ENCODE measurements at regions not wholly inside any gene's neighbourhood (a gene's known extent, or its start where the extent isn't known, plus 50 kb on each side); places are given as distances from the start of the nearest gene placed in this dataset.

DNA sequence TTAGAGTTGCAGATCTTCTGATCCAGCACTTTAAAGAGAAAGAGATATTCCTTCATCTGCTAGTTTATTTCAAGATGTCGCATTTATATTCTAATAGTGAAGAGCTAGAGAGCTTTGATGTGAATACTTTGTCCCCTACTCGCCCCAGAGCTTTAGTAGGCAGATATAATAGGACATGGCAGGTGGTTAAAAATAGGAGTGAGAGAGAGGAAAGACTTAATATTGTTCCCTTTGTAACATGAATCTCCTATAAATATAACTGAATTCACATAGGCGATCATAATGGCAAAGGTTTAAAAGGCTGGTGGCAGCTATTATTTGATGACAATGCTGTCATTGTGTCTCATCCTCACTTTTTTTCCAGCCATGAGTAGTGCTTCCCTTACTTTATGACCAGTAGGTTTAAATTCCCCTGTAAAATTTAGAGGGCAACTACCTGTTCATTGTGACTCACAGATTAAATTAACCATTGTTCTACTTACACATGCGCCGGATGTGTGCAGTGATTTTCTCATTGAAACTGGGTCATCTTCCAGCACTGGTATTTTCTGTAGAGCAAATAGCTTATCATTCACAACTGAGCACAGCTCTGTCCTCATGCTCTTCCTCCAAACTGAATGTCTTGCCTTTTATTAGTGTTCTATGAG, 906.7 kb upstream of the CELF2 start:
- DNase-seq: no peak

- DNase-seq: no peak
Measured at GRCh38 chr10:10118131-10118530, 899.5 kb upstream of the CELF2 start.

GRCh38 chr10:10120671-10121070, 897.0 kb upstream of the CELF2 start:
- DNase-seq: no peak

DNA sequence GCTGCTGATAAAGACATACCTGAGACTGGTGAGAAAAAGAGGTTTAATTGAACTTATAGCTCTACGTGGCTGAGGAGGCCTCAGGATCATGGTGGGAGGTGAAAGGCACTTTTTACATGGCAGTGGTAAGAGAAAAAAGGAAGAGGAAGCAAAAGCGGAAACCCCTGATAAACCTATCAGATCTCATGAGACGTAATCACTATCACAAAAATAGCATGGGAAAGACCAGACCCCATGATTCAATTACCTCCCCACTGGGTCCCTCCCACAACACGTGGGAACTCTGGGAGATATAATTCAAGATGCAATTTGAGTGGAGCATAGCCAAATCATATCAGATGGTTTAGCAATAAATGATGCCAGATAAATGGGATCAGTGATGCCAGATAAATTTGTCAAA, 892.0 kb upstream of the CELF2 start:
- no peak for DNase-seq

DNA sequence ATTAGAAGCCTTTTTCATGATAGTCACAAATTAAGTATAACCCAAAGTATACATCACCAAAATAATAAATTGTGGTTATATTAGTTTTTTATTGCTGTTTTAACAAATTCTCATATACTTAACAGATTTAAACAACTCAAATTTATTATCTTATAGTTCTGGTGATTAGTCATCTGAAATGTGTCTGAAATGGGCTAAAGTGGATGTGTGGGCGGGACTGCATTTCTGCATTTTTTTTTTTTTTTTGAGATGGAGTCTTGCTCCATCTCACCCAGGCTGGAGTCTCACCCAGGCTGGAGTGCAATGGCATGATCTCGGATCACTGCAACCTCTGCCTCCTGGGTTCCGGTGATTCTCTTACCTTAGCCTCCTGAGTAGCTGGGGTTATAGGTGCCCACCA, 891.5 kb upstream of the CELF2 start:
- DNase-seq: no peak

DNA sequence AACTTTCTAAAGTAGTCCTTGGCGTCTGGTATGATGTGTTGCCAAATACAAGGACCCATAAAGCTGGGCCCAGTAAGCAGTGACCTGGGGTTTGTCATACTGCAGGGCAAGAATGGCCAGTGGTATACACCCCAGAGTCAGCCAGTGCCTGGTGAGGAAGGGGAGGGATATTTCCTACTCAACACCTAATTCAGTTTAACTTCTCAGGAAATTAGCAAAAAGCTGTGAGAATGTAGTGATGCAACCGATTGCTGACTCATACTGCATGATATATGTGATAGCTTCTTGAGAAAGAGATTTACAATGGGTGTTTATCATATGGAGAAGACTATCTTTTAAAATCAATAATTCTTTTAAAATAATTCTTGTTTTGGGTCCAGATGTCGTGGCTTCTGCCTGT, 889.3 kb upstream of the CELF2 start:
- DNase-seq: no peak

- DNase-seq: no peak
Measured at GRCh38 chr10:10130686-10131085, 887.0 kb upstream of the CELF2 start.

GRCh38 chr10:10132009-10132408, 885.7 kb upstream of the CELF2 start:
- DNase-seq: no peak

DNA sequence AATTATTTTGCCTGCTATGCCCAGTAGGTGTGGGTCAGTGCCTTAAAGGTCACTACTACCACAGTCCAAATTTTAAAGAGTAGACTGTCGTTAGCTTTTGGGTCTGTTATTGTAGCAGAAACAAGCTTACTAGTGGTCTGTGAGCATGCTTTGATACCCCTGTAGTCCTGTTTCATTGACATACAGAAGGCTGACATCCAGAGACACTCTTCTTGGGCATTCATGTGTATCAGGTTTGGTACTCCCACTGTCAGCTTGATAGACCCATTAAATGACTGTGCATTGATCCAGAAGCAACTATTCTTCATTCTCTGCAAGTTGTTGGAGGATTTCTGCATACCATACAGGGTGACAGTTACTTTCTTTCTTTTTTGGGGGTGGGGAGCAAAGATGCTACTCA, 884.4 kb upstream of the CELF2 start:
- DNase-seq: no peak

DNA sequence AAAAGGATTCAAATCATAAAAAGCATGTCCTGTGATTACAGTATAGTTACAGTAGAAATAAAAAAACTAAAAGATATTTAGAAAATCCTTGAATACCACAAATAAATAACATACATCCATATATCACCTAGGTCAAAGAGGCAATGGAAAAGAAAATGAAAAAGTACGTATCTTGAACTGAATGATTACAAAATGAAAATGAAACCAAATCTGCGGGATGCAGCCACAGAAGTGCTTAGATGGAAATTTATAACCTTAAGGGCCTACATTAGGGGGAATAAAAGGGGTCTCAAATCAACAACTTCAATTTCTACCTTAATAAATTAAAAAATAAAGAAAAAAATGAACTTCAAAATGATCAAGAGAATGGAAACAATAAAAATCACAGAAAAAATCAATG, 879.0 kb upstream of the CELF2 start:
- DNase-seq: peak in 1 of 5 donors; percentile 16

GRCh38 chr10:10141782-10142382, 875.8 kb upstream of the CELF2 start:
- no peak for DNase-seq

DNA sequence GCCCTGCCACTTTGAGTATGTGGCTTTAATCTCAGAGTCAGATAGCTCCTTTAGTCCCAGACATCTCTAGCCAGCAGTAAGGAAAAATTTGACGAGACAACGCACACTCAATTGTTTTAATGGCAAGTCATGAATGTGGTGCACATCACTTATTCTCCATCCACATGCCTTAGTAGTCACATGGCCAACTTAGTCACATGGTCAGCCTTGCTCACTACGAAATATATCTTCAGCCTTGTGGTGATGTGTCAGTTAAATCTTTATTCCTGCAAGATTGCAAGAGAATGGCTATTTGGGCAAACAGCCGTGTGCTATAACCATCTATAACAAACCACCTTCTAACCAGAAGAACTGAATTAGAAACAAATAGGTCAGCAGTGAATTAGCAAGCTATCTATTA, 871.1 kb upstream of the CELF2 start:
- DNase-seq: no peak

DNA sequence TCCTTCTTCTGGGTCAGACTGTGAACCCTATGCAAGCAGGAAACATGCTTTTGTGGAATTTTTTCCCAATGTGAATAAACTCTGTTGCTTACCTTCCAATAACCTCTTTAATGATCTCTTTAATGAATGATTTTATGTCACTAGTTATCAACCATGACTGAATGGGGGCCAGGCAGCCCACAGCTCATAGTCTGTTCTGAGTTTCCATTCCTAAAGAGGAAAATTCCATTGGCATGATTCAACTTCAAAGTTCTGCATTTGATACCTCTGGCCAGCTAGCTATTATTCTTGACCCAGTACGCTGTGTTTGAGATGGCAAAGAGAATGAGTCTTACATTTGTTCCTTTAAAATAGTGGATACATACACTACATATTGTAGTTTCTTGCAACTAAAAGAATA, 867.8 kb upstream of the CELF2 start:
- DNase-seq: no peak

DNA sequence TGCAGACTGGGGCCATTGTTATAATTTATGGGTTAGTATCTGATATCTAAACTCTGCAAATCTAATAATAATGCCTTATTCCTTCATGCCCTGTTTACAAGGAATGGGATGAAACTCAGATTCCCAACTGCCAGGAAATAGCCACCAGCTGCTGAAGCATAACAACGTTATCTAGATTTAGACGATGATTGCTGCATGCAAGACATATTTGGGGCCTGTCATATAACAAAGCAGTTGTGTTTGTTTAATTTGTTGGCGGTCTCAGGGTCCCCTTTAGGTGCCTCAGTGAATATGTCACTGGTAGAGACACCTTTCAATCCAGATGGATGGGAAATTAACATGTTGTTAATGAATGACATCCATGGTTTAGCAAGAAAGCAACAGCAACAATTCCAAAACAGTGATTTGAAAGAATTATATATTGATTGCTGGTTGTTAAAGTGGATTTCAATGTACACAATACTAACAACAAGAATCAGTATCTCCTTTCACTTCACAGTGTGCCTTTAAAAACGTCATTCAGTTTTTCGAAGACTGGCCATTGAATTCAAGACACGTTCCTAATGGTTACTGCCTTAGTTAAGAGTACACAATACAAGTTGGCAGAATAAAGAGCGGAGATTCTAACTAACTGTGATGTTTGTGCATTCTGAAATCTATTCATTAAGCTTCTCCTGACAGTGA, 860.6 kb upstream of the CELF2 start:
- no peak for DNase-seq

GRCh38 chr10:10160821-10161312, 856.8 kb upstream of the CELF2 start:
- DNase-seq: no peak

- no peak for DNase-seq
Measured at GRCh38 chr10:10164848-10165247, 852.8 kb upstream of the CELF2 start.

- DNase-seq: no peak
Measured at GRCh38 chr10:10165415-10165814, 852.3 kb upstream of the CELF2 start.

GRCh38 chr10:10178476-10178875, 839.2 kb upstream of the CELF2 start:
- DNase-seq: no peak

DNA sequence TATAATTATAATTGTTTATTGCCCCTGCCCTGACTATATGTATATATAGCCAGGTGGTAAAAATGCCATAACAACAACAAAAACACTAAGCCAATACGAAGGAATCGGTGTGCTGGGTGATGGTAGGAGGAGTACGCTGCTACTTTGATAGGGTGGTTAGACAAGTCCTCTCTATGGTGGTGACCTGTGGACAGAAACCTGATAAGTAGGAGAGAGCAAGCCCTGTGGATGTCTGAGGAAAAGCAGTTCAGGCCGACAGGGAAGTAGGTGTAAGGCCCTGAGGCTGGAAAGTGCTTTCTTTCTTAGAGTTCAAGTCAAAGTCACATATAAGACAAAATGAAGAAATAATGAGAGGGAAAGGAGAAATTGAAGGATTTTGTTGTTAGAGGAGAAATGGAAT, 823.8 kb upstream of the CELF2 start:
- DNase-seq: no peak

DNA sequence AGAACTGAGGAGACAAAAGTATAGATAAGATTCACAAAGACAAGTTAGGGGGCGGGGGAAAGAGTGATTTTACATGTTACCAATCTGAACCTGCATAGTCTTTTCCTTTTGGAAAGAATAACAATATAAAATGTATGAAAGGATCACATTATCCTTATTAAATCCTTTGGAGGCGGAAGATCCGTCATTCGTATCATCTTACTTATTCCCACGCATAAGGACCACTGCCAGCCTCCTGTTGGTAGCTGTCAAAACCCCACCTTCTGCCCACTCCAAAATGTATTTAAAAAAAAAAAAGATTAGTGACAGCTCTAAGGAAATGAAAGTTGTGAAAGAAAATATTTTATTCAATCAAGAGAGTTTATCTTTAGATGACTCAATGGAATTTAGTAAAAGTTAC, 821.0 kb upstream of the CELF2 start:
- no peak for DNase-seq

DNA sequence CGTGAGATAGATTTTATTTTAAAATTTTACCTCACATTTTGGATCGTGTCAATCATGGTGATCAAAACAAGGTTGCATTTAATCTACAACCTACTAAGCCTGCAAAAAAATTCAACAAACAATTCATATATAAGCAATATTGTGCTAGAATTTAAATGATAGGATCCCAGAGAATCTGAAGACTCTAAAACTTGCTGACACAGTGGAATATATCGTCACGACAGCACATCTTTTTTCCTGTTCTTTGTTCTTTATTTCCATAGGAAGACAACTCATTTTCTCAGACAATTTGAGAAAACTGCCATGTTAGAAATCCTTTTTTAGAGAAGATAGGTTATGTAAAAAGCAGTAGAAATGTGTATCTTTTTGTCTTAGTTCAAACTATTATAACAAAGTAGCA, 820.2 kb upstream of the CELF2 start:
- DNase-seq: no peak

- DNase-seq: no peak
Measured at GRCh38 chr10:10198363-10198762, 819.3 kb upstream of the CELF2 start.

DNA sequence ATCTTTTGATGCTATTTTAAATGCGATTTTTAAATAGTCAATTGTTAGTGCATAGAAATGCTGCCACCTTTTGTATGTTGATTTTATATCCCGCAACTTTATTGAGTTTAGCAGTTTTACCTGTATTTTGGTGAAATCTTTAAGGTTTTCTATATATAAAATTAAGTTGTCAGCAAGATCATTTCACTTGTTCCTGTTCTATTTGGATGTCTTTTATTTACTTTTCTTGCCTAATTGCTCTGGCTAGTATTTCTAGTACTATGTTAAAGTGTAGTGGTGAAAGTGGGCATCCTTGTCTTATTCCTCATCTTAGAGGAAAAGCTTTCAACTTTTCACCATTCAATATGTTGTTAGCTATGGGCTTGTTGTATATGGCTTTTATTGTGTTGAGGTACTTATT, 813.3 kb upstream of the CELF2 start:
- no peak for DNase-seq

- no peak for DNase-seq
Measured at GRCh38 chr10:10205906-10206305, 811.8 kb upstream of the CELF2 start.

Data from T-helper 1 cell (primary cell).